ENCODE measurements at regions not wholly inside any gene's neighbourhood (a gene's known extent, or its start where the extent isn't known, plus 50 kb on each side); places are given as distances from the start of the nearest gene placed in this dataset.

DNA sequence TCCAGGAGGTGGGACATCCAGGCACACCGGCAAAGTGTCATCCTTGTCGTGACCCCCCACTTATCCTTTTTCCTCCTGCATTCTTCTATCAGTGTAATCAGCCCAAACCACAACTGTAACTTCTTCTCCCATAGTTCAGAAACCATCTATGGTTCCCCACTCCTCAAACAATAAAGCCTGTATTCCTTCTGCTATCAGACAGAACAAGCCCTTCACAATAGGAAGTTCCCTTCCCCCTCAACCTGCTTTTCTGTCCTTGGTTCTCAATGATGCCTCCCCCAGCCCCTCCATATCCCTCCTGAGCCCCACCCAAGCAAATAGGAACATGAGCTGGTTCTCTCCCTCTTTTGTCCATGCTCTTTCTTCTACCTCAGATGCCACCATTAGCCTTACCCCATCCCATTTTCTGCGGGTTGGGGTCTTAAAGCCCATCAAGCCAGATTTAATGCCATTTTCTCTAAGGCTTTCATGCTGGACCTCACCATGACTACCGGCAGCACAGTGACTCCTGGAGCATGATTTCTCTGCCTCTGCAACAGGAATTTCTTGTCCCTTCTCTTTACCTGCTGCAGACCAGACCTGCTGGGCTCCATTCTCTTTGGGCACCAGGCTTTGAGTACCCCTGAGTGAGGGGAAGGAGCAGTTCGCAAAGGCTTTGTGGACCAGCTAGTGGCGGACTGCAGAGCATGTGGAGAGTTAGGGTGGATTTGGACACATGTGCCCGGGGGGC is 92.8 kb upstream of the PAX2 start:
- TF ChIP-seq GATA1 (IDR thresholded peaks at IDR 0.05; ENCODE audit: low read depth, low read length), result no peak
- TF ChIP-seq POLR2A (IDR thresholded peaks at IDR 0.05; ENCODE audit: low read length), result no peak
- no peak for DNase-seq

DNA sequence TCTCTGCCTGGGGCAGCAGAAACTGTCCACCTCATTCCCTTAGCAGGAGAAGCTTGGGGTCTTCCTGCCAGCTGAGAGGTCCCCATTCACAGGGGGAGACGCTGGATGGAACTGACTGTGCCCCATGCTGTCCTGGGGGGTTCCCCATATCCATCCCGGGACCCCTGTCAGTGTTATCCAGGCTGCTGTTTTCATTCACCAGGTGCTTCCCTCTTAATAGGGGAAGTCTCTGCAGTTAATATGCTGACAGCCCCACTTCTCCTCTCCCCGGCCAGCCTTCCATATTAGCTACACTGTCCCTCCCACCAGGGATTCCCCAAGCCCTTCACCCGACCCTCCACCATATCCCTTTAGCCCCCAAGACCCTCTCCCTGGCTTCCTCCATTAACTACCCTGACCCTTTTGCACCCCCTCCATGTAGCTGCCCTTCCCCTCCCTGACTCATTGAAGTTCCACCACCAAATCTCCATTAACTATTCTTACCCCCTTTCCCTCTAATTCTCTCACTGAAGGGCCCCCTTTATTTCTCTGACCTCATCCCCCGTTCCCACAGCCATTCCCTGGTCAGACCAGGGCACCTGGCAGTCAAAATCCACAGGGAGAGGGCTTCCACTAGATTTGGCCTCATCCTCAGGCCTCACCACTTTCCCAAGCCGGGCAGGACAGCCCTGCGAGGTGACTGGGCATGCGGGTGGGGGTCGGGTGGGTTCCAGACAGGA is 92.0 kb upstream of the PAX2 start:
- TF ChIP-seq GATA1 (IDR thresholded peaks at IDR 0.05; ENCODE audit: low read depth, low read length) (no peak), POLR2A (IDR thresholded peaks at IDR 0.05; ENCODE audit: low read length) (no peak)
- DNase-seq, result no peak

DNA sequence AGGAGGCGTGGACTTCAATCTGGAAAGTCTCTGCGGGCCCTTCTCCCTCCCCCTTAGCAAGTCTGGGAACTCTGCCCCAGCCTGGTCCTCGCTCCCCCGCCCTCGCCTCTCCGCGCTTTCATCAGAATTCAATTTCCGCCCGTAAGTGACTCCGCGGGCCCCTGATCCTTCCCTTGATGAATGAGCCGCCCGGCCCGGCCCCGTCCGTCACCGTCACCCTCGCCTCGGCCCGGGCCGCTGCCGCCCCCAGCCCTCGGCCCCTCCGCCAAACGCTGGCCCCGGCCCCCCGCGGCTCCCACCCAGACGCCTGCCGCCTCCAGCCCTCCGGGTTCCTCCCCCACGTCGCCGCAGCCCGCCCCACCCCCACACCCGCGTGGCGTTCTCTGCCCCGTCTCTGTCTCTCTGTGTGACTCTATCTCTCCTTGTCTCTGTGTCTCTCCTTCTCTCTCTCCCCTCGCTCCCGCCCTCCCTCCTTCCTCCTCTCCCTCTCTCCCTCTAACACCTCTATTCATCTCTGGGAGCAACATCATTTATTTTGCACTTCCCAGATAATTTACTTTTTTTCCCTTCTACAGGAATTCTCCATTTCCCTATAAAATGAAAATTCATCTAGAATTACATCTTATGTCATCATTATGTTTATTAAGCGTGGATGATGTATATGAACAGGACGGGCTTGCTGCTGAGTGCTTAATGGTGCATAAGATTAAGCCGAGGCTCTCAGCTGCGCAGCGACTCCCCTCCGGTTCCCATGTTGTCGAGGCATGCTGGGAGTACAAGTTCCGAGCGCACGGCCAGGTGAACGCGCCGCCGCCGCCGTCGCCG is 91.2 kb upstream of the PAX2 start:
- TF ChIP-seq POLR2A (IDR thresholded peaks at IDR 0.05; ENCODE audit: low read length), result no peak
- TF ChIP-seq GATA1 (IDR thresholded peaks at IDR 0.05; ENCODE audit: low read depth, low read length), result no peak

DNA sequence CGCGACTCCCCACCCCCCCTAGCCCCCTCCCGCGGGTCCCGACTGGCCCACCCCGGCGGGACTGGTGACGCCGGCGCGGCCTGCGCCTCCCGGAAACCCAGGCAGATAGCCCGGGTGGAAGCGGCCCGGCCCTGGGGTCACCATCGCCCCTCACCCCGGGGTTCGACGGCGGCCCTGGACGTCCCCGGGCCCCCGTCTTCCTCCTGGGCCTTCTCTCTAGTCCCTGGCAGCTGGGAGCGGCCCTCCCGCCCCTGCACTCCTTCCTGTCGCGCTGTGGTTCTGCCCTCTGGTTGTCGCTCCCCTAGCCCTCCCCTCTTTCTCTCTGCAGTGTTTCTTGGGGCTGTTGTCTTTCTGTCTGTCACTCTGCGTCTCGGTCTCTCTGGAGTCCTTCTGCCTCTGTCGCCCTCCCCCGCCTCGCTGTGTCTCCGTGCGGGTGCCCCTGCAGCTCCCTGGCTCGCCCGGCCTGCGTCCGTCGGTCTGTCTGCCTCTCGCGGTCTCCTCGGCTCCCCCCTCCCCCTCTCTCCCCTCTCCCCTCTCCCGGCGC is 90.5 kb upstream of the PAX2 start:
- TF ChIP-seq GATA1 (IDR thresholded peaks at IDR 0.05; ENCODE audit: low read depth, low read length) (no peak), POLR2A (IDR thresholded peaks at IDR 0.05; ENCODE audit: low read length) (no peak)
- DNase-seq, result no peak

More for the DNA sequence above, 91.2 kb upstream of the PAX2 start:
- no peak for DNase-seq

DNA sequence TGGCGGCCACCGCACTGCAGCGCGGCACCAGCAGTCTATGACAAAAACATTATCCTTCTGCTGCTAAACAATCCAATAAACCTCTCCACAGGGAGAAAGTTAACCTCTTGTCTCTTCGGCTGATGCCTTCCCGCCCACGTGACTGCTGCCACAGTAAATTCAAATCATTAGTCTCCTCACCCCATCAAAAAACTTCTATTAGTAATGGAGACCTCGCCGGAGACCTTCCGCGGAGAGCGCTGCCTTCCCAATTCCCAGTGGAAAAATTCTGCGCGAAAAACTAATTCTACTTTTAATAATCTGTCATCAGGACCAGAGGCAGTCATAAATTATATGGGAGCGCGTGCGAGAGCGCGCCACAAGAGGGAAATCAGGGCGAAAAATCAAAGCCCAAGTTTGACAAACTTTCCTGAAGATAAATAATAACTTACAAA is 90.0 kb upstream of the PAX2 start:
- DNase-seq, result no peak
- TF ChIP-seq GATA1 (IDR thresholded peaks at IDR 0.05; ENCODE audit: low read depth, low read length) (no peak), POLR2A (IDR thresholded peaks at IDR 0.05; ENCODE audit: low read length) (no peak)

DNA sequence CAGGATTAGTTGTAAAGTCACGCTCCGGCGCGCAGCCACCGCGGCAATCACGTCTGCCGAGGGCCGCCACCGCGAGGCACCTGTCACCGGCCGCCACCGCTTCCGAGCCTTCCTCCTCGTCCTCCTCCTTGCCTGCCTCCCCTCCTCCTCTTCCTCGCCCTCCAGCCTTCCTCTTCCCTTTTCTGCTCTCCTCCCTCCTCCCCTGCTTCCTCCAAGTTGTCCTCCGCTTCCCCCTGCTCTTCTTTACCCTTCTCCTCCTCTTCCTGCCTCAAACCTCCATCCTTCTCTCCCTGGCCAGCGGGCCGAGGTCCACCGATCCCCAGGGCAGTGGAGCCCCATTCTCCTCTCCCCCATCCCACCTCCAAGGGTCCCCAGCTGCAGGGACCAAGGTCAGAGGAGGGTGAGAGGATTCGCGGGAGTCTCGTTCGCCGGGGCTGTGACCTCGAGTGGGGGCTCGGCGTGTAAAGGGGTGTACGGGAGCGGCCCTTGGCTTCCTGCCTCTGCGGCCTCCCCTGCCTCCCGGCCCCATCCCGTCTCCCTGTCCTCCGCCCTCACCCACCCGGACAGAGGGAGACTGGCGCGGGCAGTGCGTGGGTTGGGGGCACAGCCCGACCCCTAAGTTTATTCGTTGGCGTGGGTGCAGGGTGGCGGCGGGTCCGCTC is 89.5 kb upstream of the PAX2 start:
- no peak for TF ChIP-seq GATA1 (IDR thresholded peaks at IDR 0.05; ENCODE audit: low read depth, low read length)
- TF ChIP-seq POLR2A (IDR thresholded peaks at IDR 0.05; ENCODE audit: low read length), result no peak
- DNase-seq, result no peak

DNA sequence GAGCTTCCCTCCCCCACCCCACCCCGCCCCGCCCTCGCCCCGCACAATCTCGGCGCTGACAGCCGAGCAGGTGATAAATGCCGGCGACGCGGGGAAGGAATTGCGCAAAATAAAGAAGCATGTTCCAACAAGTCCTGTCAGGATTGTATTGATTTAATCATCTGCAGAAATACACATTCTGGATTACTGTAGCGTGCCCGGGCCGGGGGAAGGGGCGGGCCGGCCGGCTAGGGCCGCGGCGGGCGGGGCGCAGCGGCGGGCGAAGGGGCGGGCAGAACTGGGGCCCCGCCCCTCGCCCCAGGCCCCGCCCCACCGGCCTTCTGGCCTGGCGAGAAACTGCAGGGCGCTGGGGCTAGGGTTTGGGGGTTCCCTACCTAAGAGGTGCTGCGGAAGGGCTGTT is 88.9 kb upstream of the PAX2 start:
- TF ChIP-seq POLR2A (IDR thresholded peaks at IDR 0.05; ENCODE audit: low read length), result no peak
- no peak for TF ChIP-seq GATA1 (IDR thresholded peaks at IDR 0.05; ENCODE audit: low read depth, low read length)
- no peak for DNase-seq

DNA sequence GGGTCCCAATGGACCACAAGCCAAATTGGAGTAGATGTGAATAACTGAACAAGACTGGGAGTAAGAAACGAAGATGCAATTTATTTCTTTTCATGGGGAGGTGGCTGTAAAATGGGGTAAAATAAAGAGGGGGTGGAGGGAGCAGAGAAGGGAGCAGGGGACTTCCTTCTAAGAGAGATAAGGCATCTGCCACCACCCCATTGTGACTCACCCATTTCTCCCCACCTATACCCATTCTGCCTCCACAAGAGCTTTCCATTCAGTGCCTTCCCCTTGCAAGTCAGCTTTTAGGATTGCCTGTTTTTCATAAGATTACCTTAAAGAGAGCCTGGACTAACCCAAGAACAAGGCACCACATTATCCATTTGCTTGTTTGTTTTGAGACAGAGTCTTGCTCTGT is 87.1 kb upstream of the PAX2 start:
- no peak for TF ChIP-seq POLR2A (IDR thresholded peaks at IDR 0.05; ENCODE audit: low read length)
- no peak for TF ChIP-seq GATA1 (IDR thresholded peaks at IDR 0.05; ENCODE audit: low read depth, low read length)

DNA sequence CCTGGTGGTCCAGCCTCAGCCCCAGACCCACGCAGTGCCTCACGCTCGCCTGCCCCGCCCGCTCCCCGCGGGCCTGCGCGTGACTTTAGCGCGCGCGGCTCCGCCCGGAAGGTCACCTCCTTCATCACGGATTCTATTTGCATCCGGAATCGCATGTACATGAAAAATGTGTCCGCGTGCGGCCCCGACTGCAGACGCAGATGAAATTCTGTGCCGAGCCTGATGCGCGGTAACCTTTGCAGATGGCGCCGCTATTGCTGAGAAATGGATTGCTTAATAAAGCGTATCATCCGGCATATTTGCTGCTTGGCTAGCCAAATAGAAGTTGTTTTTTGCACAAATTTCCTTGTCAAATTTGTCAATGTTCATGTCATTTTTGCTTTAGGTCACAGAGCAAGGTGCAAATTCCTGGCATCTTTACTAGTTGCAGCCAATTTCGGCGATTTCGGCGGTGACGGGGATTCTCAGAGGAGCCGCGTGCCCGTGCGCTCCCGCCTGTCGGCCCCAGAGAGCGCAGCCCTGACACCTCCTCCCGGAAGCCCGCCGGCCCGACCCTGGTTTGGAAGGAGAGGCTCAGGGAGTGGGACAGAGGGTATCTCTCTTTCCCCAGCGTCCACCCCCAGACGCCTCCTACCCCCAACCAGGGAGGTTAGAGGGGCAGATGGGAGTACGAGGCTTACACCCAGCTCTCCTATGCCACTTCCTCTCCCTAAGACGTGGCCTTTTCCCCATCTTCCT is 85.9 kb upstream of the PAX2 start:
- TF ChIP-seq GATA1 (IDR thresholded peaks at IDR 0.05; ENCODE audit: low read depth, low read length), result no peak
- DNase-seq, result no peak

More for the DNA sequence above, 87.1 kb upstream of the PAX2 start:
- no peak for DNase-seq

DNA sequence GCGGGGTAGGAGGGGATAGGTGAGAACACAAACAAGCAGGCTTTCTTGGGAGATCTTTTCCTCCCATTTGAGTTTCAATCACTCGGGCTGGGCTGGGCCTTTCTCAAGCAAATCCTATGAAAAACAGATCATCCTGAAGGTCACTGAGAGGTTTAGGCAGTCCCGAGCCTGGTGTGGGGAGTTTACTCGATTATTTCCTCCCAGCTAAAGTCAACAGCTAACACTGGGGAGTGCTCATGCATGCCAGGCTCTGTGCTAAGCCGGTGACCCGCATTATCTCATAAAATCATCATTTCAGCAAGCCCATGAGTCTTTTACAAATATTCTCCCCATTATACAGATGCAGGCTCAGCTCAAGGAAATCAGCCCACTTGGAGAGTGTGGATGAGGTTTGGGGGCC is 85.0 kb upstream of the PAX2 start:
- TF ChIP-seq POLR2A (IDR thresholded peaks at IDR 0.05; ENCODE audit: low read length), result no peak
- TF ChIP-seq GATA1 (IDR thresholded peaks at IDR 0.05; ENCODE audit: low read depth, low read length), result no peak
- no peak for DNase-seq

DNA sequence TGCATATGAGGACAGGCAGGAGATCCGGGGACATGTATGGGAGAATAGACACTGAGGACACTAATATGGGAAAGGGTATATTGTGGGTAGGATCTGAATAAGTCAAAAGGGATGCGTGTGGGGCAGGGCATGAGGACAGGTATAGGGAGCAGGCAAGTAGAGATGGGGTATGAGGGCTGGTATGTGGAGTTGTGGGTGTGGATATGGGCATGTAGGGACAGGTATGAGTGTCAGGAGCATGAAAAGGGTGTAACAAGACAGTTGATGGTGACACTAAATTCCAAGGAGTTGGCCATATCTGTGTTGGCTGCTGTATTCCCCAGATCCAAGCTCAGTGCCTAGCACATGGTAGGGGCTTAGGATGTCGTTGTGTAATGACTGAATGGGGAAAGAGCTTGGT is 84.4 kb upstream of the PAX2 start:
- no peak for DNase-seq
- TF ChIP-seq GATA1 (IDR thresholded peaks at IDR 0.05; ENCODE audit: low read depth, low read length) (no peak), POLR2A (IDR thresholded peaks at IDR 0.05; ENCODE audit: low read length) (no peak)

DNA sequence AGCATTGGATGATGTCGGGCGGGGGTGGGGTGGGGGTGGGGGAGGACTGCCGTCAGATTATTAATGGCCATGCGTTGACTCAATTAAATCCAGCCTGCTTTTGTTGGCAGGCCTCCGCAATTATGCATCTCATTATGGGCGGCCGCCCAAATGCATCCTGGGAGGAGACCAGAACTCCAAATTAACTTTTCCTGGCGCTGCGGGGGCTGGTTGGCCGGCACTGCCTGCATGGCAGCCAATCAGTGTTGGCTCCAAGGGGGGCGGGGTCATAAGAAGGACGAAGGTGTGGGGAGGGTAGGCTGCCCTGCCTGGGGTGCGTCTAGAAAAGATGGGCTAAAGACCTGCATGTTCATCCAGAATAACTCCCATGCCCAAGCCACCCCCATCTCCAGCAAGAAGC is 83.9 kb upstream of the PAX2 start:
- TF ChIP-seq GATA1 (IDR thresholded peaks at IDR 0.05; ENCODE audit: low read depth, low read length) (no peak), POLR2A (IDR thresholded peaks at IDR 0.05; ENCODE audit: low read length) (no peak)
- DNase-seq, result no peak

DNA sequence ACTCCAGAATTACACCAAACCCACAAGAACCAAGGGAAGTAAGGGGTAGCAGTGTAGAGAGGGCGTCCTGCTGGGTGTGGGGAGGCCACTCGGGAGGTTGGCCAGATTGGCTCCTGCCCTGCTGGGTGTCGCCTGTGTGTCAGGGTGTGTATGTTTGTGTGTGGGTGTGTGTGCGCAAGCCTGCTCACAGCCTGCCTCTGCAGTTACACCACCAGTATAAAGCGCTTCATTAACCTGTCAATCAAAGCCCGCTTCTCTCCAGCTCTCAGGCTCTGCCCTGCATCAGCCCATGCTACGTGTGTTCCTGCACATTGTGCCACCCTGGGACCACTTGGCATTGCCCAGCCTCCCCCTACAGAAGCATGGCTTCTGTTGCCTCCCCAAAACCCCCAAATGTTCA is 83.3 kb upstream of the PAX2 start:
- TF ChIP-seq POLR2A (IDR thresholded peaks at IDR 0.05; ENCODE audit: low read length) (no peak), GATA1 (IDR thresholded peaks at IDR 0.05; ENCODE audit: low read depth, low read length) (no peak)
- DNase-seq, result no peak

Measured in erythroblast (primary cell).